ENCODE measurements at regions not wholly inside any gene's neighbourhood (a gene's known extent, or its start where the extent isn't known, plus 50 kb on each side); places are given as distances from the start of the nearest gene placed in this dataset.
A peak's percentile ranks its signal among the peaks of the same experiment; 100 is the strongest.
"Not testable (repeated sequence)": the region's sequence is repeated elsewhere in the genome, so short reads cannot be mapped to it uniquely, and the experiment has no call there.

DNA sequence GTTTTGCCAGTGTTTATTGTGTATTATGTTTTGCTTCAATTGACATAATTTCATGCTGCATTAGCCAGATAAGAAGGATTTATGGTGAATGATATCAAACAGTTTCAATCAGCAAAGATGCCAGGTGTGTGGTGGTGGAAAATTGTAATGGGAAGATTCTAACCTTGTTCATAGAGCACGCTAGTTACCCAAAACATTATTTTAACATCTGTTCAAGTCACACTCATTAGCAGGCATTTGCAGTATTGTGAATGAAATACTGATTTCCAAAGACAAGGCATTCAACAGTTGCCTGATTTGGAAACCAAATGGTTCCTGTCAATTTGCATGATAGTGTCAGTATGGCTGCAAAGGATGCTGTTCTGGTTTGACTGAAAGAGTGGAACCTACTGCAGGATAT lies 129.7 kb downstream of the EPC1 start:
- no peak overlapping the region for H3K4me3 Mint-ChIP-seq
- peaks cover 10% of the 10 kb centered on the region for H3K27me3 Mint-ChIP-seq
- DNase-seq (ENCODE audit: low spot score in 2 of 2) (no peak), ATAC-seq (ENCODE audit: low read depth) (no peak)
- H3K36me3 Mint-ChIP-seq, result peaks cover 5% of the 10 kb centered on the region
- H3K27ac Mint-ChIP-seq, result no peak overlapping the region
- no peaks in the 10 kb centered on the region for H3K4me1 Mint-ChIP-seq
- H3K9me3 Mint-ChIP-seq, result peaks cover 12% of the 10 kb centered on the region

DNA sequence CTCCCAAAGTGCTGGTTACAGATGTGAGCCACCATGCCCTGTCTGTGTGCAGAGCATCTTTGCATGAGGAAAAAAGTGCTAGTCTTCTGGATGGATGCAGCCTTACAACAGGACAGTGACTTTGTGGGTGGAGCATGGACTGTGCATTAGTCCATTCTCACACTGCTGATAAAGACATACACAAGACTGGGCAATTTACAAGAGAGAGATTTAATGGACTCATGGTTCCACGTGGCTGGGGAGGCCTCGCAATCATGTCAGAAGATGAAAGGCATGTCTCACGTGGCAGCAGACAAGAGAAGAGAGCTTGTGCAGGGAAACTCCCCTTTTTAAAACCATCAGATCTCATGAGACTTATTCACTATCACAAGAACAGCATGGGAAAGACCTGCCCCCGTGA lies 133.1 kb downstream of the EPC1 start:
- not testable (repeated sequence) for ATAC-seq (ENCODE audit: low read depth); H3K4me3 Mint-ChIP-seq; H3K27ac Mint-ChIP-seq; H3K4me1 Mint-ChIP-seq; H3K36me3 Mint-ChIP-seq; H3K9me3 Mint-ChIP-seq; DNase-seq (ENCODE audit: low spot score in 2 of 2)
- peaks cover 15% of the 10 kb centered on the region for H3K27me3 Mint-ChIP-seq

DNA sequence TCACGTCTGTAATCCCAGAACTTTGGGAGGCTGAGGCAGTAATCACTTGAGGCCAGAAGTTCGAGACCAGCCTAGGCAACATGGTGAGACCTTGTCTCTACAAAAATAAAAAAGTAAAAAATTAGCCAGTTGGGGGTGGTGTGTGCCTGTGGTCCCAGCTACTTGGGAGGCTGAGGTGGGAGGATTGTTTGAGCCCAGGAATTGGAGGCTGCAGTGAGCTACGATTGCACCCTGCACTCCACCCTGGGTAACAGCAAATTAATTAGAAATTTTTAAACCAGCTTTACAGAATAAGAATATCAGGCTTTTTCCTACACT lies 136.0 kb downstream of the EPC1 start:
- Mint-ChIP-seq H3K4me3 (no peak overlapping the region), H3K4me1 (no peaks in the 10 kb centered on the region), H3K27ac (no peak overlapping the region), H3K9me3 (no peaks in the 10 kb centered on the region), H3K27me3 (peaks cover 8% of the 10 kb centered on the region), H3K36me3 (no peaks in the 10 kb centered on the region)
- ATAC-seq (ENCODE audit: low read depth) (no peak), DNase-seq (ENCODE audit: low spot score in 2 of 2) (no peak)

DNA sequence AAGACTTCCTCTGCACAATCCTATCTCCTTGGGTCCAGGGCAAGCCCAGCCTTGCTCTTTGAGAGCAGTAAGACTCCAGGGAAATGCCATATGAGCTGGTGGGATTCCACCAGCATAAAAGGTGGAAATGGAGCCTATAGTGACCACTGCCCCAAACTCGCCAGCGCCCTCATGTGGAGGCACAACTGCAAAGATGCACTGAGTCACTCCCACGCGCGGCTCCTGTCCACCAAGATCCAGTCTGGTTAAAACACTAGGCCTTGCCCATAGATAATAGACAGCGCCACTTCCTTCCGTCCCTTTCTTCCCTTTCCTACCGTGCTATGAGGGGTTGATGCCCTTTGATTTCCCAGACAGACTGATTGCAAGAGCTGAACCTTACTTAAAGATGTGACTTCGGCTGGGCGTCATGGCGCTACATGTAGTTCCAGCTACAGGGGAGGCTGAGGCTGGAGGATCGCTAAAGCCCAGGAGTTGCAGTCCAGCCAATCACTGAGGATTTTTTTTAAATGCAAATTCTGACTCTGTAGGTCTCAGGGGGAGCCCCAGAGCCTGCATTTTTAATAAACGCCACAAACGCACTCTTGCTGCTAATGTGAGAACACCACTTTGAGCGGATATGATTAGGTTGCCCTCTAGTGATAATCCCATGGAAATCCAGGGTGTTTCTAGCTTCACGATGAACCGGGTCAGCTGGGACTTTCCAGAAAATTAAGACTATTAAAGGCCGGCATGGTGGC lies 136.5 kb downstream of the EPC1 start:
- H3K27ac Mint-ChIP-seq, result no peak overlapping the region
- no peak overlapping the region for H3K4me3 Mint-ChIP-seq
- no peaks in the 10 kb centered on the region for H3K36me3 Mint-ChIP-seq
- no peaks in the 10 kb centered on the region for H3K4me1 Mint-ChIP-seq
- DNase-seq (ENCODE audit: low spot score in 2 of 2), result no peak
- H3K9me3 Mint-ChIP-seq, result no peaks in the 10 kb centered on the region
- peak; percentile 32 for ATAC-seq (ENCODE audit: low read depth)
- H3K27me3 Mint-ChIP-seq, result peaks cover 8% of the 10 kb centered on the region

DNA sequence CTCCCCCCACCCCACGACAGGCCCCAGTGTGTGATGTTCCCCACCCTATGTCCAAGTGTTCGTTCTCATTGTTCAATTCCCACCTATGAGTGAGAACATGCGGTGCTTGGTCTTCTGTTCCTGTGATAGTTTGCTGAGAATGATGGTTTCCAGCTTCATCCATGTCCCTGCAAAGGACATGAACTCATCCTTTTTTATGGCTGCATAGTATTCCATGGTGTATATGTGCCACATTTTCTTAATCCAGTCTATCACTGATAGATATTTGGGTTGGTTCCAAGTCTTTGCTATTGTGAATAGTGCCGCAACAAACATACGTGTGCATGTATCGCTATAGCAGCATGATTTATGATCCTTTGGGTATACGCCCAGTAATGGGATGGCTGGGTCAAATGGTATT lies 139.0 kb downstream of the EPC1 start:
- H3K27ac Mint-ChIP-seq; H3K4me3 Mint-ChIP-seq; H3K36me3 Mint-ChIP-seq; H3K4me1 Mint-ChIP-seq; H3K9me3 Mint-ChIP-seq; DNase-seq (ENCODE audit: low spot score in 2 of 2); H3K27me3 Mint-ChIP-seq; ATAC-seq (ENCODE audit: low read depth): not testable (repeated sequence)

DNA sequence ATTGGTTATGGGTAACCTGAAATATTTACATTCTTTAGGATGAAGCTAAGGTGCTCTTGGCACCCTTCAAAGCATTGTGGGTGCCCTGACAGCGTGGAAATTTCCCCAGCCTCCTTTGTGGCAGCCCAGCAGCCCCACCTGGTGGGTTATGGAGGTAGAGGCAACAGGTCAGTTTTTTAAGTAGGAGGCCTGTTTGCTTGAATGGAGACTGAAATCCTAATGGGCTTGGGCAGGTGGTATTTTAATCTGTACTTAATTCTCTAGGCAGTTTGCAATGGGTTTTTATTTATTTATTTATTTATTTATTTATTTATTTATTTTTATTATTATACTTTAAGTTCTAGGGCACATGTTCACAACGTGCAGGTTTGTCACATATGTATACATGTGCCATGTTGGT lies 139.4 kb downstream of the EPC1 start:
- H3K4me1 Mint-ChIP-seq, result no peaks in the 10 kb centered on the region
- ATAC-seq (ENCODE audit: low read depth) (peak; percentile 50), DNase-seq (ENCODE audit: low spot score in 2 of 2) (no peak)
- H3K27me3 Mint-ChIP-seq, result peaks cover 8% of the 10 kb centered on the region
- H3K36me3 Mint-ChIP-seq, result no peaks in the 10 kb centered on the region
- H3K9me3 Mint-ChIP-seq, result peaks cover 5% of the 10 kb centered on the region
- H3K27ac Mint-ChIP-seq, result no peak overlapping the region
- no peak overlapping the region for H3K4me3 Mint-ChIP-seq

DNA sequence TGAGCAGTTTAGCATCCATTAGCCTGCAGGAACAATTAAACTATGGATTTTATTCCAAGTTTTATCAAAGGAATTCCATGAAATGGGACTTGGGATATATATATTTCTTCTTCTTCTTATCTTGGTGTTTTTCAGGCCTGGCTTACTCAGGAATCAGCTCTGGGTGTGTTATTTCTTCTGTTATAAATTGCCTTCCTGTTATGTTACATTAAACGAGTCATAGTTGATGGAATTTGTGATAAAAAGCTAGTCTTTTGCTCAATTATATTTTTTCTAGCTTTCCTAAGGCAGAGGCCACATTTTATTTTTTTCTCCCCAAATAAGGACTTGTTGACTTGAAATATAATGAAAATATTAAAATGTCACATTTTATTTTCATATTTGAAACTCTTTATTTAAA lies 141.3 kb downstream of the EPC1 start:
- DNase-seq (ENCODE audit: low spot score in 2 of 2) (no peak), ATAC-seq (ENCODE audit: low read depth) (no peak)
- no peaks in the 10 kb centered on the region for H3K36me3 Mint-ChIP-seq
- H3K9me3 Mint-ChIP-seq, result peaks cover 5% of the 10 kb centered on the region
- H3K27me3 Mint-ChIP-seq, result peaks cover 7% of the 10 kb centered on the region
- H3K4me3 Mint-ChIP-seq, result no peak overlapping the region
- no peak overlapping the region for H3K27ac Mint-ChIP-seq
- no peaks in the 10 kb centered on the region for H3K4me1 Mint-ChIP-seq

DNA sequence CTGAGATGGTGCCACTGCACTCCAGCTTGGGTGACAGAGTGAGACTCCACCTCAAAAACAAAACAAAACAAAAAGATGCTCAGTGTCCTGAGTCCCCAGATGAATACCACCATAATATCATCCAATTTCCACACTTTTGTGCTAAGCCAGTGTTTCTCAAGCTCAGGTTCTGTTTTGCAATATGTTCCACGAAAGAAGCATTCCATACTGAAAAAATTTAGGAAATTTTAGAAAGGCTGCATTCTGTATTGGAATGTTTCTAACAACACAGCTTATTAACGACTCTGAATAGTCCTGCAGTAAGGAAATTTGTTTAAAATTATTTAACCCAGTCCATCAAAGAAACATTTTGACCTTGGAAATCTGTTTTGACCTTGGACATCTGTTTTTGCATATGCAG lies 142.4 kb downstream of the EPC1 start:
- Mint-ChIP-seq H3K36me3 (no peaks in the 10 kb centered on the region), H3K27me3 (peaks cover 3% of the 10 kb centered on the region), H3K4me3 (no peak overlapping the region), H3K9me3 (peaks cover 5% of the 10 kb centered on the region), H3K4me1 (peaks cover 4% of the 10 kb centered on the region), H3K27ac (no peak overlapping the region)
- ATAC-seq (ENCODE audit: low read depth) (no peak), DNase-seq (ENCODE audit: low spot score in 2 of 2) (no peak)

DNA sequence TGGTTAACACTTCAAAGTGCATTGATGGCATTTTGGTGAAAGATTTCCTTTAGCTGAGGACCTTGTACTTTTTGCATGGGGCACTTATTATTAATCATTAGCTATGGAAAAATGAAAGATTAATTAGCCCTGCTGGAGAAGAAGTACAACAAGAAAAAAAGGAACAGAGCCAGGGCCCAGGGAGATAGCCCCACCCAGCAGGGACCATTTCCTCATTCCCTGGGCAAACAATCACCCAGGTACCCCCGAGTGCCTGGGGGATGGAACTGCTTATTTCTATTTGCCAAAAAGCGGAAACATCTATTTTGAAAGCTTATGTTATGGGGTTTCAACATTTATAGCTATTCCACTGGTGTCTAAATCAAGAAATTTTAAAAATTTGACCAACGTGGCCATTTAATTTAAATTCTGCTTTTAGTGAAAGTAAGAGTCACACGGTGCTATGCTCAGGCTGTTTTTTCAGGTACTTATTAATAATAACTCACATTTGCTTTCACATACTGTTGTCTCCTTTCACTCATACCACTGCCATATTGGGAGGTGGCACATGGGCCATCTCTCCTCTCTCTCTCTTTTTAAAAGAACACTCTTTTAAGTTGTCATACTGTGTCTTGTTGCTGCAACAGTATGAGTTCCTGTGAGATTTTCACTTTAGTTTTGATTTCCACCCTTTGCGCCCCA lies 143.6 kb upstream of the KIF5B start:
- Mint-ChIP-seq H3K4me1 (peaks cover 4% of the 10 kb centered on the region), H3K4me3 (no peak overlapping the region), H3K27me3 (peaks cover 5% of the 10 kb centered on the region), H3K9me3 (peaks cover 5% of the 10 kb centered on the region), H3K27ac (no peak overlapping the region), H3K36me3 (no peaks in the 10 kb centered on the region)
- ATAC-seq (ENCODE audit: low read depth) (peak; percentile 45), DNase-seq (ENCODE audit: low spot score in 2 of 2) (no peak)

DNA sequence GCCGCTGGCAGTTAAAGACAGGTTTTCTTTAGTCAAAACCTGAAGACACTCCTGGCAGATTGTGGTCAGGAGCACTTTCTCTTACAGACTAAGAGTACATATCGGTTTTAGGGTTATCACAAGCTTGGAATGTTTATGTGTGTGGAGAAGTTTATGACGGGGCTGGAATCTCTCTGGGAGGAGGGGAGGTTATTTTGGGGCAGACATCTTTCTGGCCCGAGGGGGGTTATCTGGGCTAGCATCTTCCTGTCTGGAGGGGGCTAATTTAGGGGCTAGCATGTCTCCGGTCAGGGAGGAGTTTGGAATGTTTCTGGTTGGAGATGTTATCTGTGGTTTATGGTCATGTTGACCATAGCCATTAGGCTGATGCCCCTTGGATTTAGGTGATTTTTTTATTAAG lies 141.2 kb upstream of the KIF5B start:
- Mint-ChIP-seq H3K27ac (no peak overlapping the region), H3K4me3 (no peak overlapping the region), H3K4me1 (peaks cover 4% of the 10 kb centered on the region), H3K9me3 (no peaks in the 10 kb centered on the region), H3K27me3 (peaks cover 1% of the 10 kb centered on the region), H3K36me3 (no peaks in the 10 kb centered on the region)
- no peak for DNase-seq (ENCODE audit: low spot score in 2 of 2)
- ATAC-seq (ENCODE audit: low read depth), result no peak

DNA sequence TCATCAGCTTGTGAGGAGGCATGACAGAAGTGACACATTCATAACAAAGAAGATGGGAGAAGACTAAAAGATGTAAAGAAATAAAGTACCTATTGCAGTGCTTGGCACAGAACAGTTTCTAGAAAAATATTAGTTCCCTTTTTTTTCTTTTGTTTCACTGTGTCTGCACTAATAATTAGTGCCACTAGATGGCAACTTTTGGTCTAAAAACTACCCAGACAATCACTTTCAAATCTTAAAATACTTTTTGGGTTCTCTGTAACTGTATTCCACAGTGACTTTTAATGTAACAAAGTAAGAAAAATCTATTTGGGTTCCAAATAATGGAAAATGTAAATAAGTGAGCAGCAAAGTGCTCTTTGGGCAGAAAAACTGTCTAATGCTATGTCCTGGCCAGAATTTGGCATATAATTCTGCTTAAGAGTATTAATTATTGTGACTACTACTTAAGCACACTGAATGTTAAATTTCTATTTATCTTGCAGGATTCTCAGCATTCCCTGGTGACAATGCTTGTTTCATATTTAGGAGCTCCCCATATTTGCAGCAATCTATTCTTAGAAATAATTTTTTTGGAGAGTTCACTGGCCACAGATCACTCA lies 134.8 kb upstream of the KIF5B start:
- peaks cover 4% of the 10 kb centered on the region for H3K4me1 Mint-ChIP-seq
- peak; percentile 87 for ATAC-seq (ENCODE audit: low read depth)

DNA sequence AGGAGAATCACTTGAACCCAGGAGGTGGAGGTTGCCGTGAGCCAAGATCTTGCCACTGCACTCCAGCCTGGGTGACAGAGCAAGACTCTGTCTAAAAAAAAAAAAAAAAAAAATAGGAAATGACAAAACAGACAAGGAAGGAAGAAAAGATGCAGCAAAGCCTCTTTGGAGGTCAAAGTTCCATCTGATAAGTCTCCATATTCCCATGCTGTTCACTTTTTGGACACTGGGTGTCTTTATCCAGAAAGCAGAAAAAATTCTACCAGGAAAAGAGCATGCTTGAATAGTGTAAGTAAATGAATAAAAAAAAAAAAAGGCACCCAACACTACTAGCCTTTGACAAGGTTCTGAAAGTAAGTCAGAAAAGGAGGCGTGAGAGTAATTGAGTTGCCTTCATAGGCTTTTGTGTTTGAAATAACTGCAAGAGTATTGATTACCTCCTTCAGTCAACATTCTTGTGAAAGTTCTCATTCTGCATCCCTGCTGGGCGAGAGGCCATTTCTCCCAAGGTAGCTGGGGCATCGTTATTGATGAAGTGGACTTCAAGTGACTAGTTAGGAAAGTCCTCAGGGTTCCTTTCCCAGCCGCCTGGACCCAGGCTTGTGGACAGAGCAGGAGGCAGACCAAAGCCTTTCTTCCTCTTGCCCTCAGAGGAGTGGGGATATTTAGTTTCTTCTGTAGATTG lies 133.3 kb upstream of the KIF5B start:
- Mint-ChIP-seq H3K9me3 (no peaks in the 10 kb centered on the region), H3K27ac (no peak overlapping the region), H3K4me1 (peaks cover 4% of the 10 kb centered on the region), H3K4me3 (no peak overlapping the region), H3K36me3 (no peaks in the 10 kb centered on the region), H3K27me3 (peaks cover under 1% of the 10 kb centered on the region)
- ATAC-seq (ENCODE audit: low read depth) (no peak), DNase-seq (ENCODE audit: low spot score in 2 of 2) (no peak)

More for the DNA sequence above, 134.8 kb upstream of the KIF5B start:
- Mint-ChIP-seq H3K4me3 (no peak overlapping the region), H3K36me3 (no peaks in the 10 kb centered on the region), H3K27ac (no peak overlapping the region), H3K9me3 (no peaks in the 10 kb centered on the region), H3K27me3 (no peaks in the 10 kb centered on the region)
- DNase-seq (ENCODE audit: low spot score in 2 of 2), result peak in 1 of 2 donors; percentile 32

DNA sequence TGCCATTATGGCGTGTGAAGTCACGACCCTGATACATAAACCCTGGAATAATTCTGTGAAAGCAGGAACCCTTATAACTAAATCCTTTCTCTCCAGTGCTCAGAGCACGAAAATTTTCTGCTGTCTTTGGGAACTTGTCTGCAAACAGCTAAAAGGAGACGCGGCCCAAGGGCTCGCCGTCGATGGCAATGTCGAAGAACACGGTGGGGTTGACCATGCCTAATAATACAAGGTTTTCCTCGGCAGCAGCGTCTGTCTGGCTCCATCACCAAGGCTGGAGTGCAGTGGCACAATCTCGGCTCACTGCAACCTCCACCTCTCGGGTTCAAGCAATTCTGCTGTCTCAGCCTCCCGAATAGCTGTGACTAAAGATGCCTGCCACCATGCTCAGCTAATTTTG lies 132.4 kb upstream of the KIF5B start:
- H3K9me3 Mint-ChIP-seq, H3K4me1 Mint-ChIP-seq: not testable (repeated sequence)

DNA sequence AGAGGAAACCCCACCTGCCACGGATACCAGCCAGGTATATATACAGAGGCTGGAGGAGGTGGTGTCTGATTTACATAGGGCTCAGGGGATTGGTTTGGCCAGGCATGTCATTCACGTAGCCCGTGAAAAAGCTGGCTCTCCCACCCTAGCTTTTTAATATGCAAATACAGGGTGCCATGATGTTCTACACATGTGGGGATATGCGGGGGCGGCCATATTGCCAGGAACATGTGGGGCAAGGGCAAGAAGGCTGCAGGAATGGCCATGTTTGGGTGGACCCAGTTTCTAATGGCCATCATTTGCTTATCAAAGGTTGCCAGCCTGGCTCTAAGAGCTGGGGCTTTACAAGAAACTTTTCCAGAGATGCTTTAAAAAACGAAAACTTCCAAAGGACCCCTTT lies 131.5 kb upstream of the KIF5B start:
- no peaks in the 10 kb centered on the region for H3K9me3 Mint-ChIP-seq
- peaks cover 3% of the 10 kb centered on the region for H3K27me3 Mint-ChIP-seq
- H3K4me3 Mint-ChIP-seq, result no peak overlapping the region
- H3K4me1 Mint-ChIP-seq, result peaks cover 4% of the 10 kb centered on the region
- DNase-seq (ENCODE audit: low spot score in 2 of 2) (no peak), ATAC-seq (ENCODE audit: low read depth) (no peak)
- H3K27ac Mint-ChIP-seq, result no peak overlapping the region
- no peaks in the 10 kb centered on the region for H3K36me3 Mint-ChIP-seq

More for the DNA sequence above, 132.4 kb upstream of the KIF5B start:
- ATAC-seq (ENCODE audit: low read depth); H3K27me3 Mint-ChIP-seq; DNase-seq (ENCODE audit: low spot score in 2 of 2); H3K27ac Mint-ChIP-seq; H3K36me3 Mint-ChIP-seq; H3K4me3 Mint-ChIP-seq: not testable (repeated sequence)

Data from memory B cell (primary cell).